Left lobe of liver (tissue), 2 donors: ENCODE measurements at regions not wholly inside any gene's neighbourhood (a gene's known extent, or its start where the extent isn't known, plus 50 kb on each side); places are given as distances from the start of the nearest gene placed in this dataset.
A peak's percentile ranks its signal among the peaks of the same experiment; 100 is the strongest.
"Not testable (repeated sequence)": the region's sequence is repeated elsewhere in the genome, so short reads cannot be mapped to it uniquely, and the experiment has no call there.

Experiments used
- ATAC-seq: fragments of 200-7000 bp; cut with Tn5 transposase; one replicate; pipeline ENCODE4 v1.9.1; 2020; ENCODE audit warnings: mild to moderate bottlenecking, moderate library complexity
- DNase-seq: peaks from one replicate; pipeline ENCODE4 v3.0.0-alpha.2; 2020; ENCODE audit warnings: low spot score
- donor health status: DM: no; HTN: no; CAD: no; lungs with moderate emphysema.
- donor health status: DM: no; HTN: yes; CAD: no.

GRCh38 chr17:30689266-30690000 lies 135.1 kb downstream of the CRLF3 start:
- not testable (repeated sequence) for ATAC-seq

DNA sequence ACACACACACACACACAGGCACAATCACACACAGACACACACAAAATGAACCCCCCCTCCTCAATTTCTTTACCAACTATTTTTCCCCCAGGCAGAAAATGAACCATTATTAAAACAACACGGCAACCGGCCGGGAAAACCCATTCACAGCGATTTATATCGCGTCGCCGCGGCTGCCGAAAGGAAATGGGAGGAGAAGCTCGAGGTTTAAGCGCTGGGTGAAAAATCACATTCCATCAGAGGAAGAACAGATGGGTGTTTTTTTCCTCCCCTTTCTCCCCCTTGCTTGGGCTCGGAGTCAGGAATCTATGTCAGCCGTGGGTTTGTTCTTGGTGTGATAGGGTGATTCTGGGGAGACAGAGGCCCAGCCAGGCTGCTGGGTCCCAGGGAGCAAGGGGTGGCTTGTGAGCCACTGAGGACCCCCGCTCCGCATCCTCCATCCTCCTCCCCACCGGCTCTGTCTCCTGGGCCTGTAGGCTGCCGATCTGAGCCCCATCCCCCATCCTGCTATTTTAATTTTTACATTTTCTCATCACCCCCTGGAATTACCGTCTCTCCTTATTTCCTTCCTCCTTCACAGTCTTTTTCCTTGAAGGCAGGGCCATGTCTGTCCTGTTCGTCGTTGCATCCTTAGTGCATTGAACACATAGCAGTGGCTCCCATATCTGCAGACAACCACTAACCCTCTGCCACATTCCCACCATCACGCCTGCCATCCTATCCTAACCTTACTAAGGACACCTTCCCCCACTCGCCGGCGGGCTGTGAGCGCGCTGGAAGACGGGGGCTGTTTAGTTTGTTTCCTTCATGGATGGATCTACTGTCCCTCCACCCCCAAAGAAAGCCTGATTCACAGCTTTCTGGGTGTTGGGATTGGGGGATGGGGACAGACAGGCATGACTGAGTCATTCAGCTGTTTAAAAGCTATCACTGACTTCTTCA lies 137.7 kb downstream of the CRLF3 start:
- ATAC-seq, DNase-seq: not testable (repeated sequence)

More at GRCh38 chr17:30689266-30690000, 135.1 kb downstream of the CRLF3 start:
- DNase-seq = not testable (repeated sequence)

DNA sequence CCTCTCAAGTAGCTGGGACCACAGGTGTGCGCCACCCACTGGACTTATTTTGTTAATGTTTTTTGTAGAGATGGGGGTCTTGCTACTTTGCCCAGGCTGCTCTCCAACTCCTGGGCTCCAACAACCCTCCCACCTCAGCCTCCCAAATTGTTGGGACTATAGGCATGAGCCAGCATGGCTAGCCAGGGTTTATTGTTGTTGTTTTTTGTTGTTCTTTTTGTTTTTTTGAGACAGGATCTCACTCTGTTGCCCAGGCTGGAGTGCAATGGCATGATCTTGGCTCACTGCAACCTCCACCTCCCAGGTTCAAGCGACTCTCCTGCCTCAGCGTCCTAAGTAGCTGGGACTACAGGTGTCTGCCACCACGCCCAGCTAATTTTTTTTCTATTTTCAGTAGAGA lies 142.2 kb downstream of the CRLF3 start:
- not testable (repeated sequence) for ATAC-seq, DNase-seq

- DNase-seq, ATAC-seq: not testable (repeated sequence)
Observed at GRCh38 chr17:30680681-30681080, 143.8 kb downstream of the CRLF3 start.

DNA sequence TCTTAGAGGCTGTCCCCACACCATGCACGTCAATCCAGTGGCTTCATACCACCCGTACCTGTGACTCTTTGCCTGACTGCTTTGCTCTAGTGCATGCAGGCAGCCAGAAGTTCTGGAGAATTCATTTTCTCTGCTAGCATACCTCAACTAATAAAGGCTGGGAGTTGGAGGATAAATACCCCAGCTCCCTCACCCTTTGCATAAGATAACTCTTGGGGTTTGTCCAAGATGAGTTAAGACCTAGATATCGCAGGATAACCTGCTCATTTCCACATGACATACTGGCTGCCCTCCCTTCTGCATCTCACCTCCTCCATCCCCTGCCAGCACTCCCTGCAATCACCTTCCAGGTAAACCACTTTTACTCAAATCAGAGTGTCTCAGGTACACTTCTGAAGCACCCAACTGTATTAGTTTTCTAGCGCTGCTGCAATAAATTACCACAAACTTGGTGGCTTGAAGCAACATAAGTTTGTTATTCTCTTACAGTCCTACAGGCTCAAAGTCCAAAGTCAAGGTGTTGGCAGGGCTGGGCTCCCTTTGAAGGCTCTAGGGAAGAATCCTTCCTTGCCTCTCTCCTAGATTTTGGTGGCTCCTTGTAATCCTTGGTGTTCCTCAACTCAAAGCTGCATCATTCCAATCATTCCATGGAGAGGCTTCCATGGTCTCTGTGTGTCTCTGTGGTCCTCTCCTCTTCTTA lies 146.8 kb downstream of the CRLF3 start:
- ATAC-seq (no peak), DNase-seq (no peak)

DNA sequence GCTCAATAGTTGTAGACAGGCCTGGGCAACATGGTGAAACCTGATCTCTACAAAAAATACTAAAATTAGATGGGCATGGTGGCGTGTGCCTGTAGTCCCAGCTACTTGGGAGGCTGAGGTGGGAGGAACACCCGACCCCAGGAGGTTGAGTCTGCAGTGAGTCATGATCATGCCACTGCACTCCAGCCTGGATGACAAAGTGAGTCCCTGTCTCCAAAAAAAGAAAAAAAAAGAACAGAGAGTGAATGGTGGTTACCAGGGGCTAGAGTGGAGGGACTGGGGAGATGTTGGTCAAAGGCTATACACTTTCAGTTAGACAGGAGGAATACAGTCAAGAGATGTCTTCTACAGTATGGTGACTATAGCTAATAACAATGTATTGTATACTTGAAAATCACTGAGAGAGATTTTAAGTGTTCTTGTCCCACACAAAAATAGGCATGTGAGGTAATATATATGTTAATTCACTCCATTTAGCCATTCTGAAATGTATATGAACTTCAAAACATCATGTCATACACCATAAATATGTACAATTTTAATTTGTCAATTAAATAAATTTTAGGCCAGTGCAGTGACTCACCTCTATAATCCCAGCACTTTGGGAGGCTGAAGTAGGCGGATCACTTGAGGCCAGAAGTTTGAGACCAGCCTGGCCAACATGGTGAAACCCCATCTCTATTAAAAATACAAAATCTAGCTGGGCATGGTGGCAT lies 148.6 kb downstream of the CRLF3 start:
- not testable (repeated sequence) for DNase-seq, ATAC-seq

- not testable (repeated sequence) for DNase-seq, ATAC-seq
Observed at GRCh38 chr17:30669217-30669649, 155.3 kb downstream of the CRLF3 start.

DNA sequence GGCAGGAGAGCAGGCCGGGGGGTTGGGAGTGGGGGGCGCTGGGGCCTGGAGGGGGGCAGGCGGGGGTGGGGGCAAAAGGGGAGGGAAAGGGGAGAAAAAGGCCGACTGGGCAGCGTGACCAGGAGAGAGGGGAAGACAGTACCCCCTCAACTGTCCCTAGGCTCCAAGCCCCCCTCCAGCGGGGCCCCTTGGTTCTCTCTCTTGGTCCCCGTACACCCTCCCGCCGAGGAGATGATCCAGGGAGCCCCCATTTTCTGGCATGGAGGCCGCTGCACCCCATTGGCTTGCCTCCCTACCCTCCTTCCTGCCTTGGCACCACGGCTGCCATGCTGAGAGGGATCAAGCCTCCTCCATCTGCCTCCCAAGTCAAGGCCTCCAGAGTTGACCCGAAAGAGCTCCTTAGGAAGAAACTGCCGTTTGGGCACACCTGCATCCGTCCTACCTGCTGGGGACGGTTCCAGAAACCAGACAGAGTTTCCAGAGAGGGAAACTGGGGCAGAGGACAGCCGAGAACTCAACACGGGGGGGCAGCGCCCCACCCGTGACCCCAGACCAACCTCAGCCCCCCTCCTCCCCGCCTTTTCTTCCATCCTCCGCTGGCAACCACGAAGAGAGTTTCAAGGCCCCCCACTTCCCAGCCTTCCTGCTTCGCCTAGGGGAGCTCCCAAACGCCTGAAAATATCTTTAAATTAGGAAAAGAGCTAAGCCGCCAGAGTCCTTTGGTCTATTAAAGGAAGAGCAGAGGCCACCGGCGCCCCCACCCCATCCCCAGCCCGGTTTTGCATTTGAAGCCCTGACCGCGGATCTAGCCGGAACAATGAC lies 155.9 kb downstream of the CRLF3 start:
- ATAC-seq = peak; percentile 13
- DNase-seq = not testable (repeated sequence)

DNA sequence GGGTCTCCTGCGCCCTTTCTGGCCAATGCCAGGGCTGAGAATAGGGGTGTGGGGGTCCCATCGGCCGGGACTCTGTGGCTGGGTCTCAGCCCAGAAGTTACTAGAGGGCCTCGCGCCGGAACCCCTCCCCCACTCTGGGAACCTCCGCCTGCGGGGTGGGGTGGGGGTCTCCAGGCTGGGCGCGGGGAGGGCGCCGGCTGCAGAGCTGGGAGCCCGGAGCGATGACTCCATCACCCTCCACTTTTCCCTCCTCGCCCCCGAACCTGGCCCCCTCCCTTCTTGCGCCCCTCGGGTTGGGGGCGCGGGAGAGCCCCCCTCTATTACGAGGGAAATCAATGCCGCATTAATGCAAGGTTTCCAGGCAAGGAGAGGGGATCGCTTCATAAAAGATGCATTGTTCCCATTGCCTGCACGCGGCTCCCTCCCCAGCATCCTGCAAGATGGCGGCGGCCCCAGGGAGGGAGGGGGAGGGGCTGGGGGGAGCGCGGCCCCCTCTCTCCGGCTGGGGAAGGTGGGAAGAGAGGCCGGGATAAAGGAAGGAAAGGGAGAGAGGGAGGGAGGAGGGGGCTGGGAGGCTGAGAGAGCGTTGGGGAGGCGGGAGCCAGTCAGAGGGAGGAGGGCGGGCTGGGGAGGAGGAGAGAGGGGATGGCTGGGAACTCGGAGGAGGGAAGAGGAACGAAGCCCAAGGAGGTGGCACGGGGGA lies 156.7 kb downstream of the CRLF3 start:
- DNase-seq = not testable (repeated sequence)
- peak; percentile 42 for ATAC-seq

- DNase-seq, ATAC-seq: not testable (repeated sequence)
Observed at GRCh38 chr17:30666838-30667656, 157.4 kb downstream of the CRLF3 start.

DNA sequence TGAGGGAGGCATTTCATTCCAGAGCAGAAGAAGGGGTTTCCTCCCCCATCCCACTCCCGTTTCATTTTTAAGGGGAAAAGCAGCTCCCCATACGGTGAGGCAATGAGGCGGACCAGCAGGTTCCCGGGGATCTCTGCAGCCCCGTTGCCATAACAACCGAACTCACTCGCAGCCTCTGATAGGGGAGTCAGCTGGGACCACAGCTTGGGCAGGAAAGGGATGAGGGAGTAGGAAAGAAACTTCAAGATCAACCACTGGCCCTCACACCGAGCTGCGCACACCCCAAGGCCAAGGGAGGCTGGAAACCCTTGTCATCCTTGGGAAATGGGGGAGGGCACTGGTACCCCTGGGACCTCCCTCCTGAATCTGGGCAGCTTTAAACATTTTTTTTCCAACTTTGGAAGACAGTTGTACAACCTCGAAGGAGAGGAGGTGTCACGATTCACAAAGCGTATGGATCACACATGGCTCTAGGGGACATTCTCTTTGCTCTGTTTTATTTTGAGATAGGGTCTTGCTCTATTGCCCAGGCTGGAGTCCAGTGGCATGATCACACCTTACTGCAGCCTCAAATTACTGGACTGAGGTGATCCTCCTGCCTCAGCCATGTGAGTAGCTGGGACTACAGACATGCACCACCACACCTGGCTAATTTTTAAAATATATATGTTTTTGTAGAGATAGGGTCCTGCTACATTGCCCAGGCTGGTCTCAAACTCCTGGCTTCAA lies 160.6 kb downstream of the CRLF3 start:
- ATAC-seq, DNase-seq: not testable (repeated sequence)

DNA sequence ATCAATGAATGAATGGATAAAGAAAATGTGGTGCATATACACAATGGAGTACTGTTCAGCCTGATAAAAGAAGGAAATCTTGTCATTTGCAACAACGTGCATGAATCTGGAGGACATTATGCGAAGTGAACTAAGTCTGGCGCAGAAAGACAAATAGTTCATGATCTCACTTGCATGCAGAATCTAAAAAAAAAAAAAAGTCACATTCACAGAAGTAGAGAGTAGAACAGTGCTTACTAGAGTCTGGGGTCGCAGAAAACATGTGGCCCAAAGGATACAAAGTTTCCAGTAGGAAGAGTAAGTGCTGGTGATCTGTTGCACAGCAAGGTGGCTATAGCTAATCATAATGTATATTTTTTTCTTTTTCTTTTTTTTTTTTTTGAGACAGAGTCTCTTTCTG lies 167.3 kb downstream of the CRLF3 start:
- ATAC-seq = not testable (repeated sequence)

DNA sequence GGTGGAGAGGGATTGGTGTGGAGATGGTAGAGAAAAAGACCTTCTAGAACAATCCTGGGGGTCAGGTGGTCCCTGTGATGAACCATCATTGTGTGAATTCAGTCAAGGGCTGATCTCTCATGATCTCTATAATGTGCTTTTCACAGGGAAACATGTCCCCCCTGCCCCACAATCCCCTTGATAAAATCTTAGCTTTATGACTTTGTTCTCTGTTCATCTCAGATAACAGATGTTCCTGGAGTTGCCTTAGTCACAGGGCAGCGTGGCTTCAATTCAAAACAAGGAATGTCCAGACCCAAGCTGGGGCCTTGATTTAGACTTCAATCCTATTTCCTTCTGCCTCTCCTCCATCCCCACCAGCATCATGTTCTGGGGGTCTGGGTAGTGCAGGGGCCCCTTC lies 171.5 kb downstream of the CRLF3 start:
- not testable (repeated sequence) for DNase-seq, ATAC-seq

More for the DNA sequence above, 167.3 kb downstream of the CRLF3 start:
- not testable (repeated sequence) for DNase-seq

DNA sequence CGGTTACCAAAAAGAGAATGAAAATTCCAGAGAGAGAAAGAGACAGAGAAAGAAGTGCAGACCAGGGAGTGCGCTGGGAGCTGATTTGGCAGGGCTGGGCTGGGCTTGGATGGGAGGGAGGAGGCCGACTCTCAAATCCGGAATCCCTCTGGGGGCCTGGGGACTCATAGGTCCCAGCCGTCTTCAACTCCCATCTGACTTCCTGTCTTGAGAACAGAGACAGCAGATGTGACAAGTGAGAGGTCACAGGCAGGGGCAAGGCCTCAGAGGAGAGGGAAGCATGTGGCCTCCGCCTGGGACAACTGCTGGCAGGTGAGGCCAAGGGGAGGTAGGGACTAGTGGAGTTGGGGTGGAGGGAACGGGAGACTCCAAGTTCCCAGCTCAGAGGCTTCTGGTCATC lies 172.9 kb downstream of the GOSR1 start:
- ATAC-seq, DNase-seq: not testable (repeated sequence)

GRCh38 chr17:30648015-30648620 lies 170.9 kb downstream of the GOSR1 start:
- ATAC-seq, DNase-seq: not testable (repeated sequence)

DNA sequence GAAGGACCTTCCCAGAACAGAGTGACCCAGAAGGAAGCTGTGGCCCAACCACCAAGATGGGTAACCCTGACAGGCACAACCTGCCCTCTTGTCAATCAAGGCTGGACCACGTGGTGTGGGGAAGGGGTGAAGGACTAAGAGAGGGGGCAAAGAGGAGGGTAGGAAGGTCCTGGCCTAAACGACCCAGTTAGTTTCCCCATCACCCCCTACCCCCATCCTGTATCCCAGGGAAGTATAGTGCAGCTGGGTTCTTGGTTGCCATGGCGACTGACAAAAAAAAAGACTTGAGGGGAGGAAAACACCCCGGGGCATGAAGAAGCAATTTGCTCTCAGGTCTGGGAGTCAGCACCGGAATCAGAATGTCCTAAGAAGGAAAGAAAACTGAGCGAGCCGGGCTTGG lies 168.7 kb downstream of the GOSR1 start:
- DNase-seq, ATAC-seq: not testable (repeated sequence)
